ENCODE measurements at regions not wholly inside any gene's neighbourhood (a gene's known extent, or its start where the extent isn't known, plus 50 kb on each side); places are given as distances from the start of the nearest gene placed in this dataset.

GRCh38 chr4:171636606-171637005 lies 176.6 kb upstream of the GALNTL6 start:
- DNase-seq (ENCODE audit: low spot score): no peak

DNA sequence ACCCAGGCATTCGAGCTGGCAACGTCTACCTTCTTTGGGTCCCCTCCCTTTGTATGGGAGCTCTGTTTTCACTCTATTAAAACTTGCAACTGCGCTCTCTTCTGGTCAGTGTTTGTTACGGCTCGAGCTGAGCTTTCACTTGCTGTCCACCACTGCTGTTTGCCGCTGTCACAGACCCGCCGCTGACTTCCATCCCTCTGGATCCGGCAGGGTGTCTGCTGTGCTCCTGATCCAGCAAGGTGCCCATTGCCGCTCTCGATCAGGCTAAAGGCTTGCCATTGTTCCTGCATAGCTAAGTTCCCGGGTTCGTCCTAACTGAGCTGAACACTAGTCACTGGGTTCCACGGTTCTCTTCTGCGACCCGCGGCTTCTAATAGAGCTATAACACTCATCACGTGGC lies 183.5 kb upstream of the GALNTL6 start:
- DNase-seq (ENCODE audit: low spot score): no peak

DNA sequence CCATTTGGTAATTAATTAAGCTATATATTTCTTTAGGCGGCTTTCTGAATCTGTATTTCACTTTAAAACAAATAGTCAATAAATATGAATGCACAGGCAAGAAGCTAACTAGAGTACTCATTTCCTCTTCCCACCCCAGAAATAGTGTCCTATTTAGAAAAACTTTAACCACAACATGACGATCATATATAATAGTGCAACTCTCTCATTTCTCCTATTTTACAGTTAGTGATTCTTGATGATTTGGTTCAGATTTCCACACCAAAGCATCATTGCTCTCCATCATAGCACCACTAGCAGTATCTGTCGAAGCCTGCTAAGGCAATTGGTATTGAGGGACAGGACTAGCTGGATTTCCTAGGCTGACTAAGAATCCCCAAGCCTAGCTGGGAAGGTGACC lies 184.0 kb upstream of the GALNTL6 start:
- DNase-seq (ENCODE audit: low spot score): no peak

DNA sequence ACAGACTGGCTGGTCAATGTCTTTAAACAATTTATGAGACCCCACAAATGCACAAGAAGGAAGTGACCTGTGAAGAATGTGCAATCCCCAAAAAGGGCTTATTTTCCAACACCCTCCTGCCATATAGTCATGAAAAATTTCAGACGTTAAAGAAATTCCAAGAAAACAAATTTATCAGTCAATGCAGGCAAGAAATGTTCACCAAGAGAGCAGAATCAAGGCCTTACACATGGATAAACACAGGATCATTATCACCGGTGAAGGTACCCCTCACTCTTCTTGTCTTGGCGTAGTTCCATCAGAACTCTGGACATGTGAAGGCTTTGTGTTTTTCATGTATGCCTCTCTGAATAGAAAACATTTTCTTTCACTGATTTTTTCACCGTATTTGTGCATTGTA lies 186.7 kb upstream of the GALNTL6 start:
- DNase-seq (ENCODE audit: low spot score): no peak

DNA sequence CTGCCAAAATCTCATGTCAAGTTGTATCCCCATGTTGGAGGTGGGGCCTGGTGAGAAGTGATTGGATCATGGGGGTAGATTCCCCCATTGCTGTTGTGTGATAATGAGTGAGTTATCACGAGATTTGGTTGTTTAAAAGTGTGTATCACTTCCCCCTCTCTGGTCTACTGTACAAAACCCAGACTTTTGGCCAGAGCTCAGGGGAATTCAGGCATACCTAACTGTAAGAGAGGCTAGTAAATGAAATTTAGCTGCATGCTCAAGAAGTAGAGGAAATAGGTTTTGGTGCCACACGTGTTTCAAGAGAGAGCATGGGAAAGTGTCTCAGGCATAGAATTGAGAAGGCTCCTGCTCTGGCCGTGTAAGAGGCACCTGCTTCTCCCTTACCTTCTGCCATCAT lies 190.5 kb upstream of the GALNTL6 start:
- no peak for DNase-seq (ENCODE audit: low spot score)

GRCh38 chr4:171621646-171622045 lies 191.6 kb upstream of the GALNTL6 start:
- no peak for DNase-seq (ENCODE audit: low spot score)

- DNase-seq (ENCODE audit: low spot score): no peak
Measured at GRCh38 chr4:171612907-171613306, 200.3 kb upstream of the GALNTL6 start.

GRCh38 chr4:171602638-171603355 lies 210.4 kb upstream of the GALNTL6 start:
- DNase-seq (ENCODE audit: low spot score): no peak

DNA sequence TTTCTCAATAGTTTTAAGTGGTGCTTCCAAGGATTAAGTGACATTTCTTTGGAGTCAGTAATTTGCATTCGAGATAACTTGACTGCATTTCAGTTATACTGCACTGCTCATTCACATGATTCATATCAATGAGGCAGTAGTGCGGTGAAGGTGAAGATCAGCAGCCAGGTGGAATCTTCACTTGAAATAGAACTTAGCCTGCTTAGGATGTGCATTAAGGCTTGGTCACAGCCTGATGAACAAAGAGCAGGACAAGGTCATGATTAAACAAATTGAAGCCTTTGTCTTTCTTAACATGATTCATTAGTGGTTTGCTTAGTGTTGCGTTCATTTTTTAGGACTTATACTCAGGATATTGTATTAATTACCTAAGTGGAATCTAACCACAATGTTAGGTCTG lies 212.1 kb upstream of the GALNTL6 start:
- DNase-seq (ENCODE audit: low spot score): no peak

DNA sequence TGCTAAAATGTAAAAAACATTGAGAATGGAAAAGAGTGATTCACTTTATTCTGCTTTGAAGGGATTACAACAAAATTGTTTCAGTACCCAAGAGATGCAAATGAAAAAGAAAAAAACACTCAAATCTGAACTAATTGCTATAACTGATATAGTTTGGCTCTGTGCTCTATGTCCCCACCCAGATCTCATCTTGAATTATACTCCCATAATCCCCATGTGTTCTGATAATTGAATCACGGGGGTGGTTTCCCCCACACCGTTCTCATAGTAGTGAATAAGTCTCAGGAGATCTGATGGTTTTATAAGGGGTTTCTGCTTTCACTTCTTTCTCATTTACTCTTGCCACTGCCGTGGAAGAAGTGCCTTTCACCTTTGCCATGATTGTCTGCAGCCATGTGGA lies 213.6 kb upstream of the GALNTL6 start:
- no peak for DNase-seq (ENCODE audit: low spot score)

- no peak for DNase-seq (ENCODE audit: low spot score)
Measured at GRCh38 chr4:171594293-171594692, 218.9 kb upstream of the GALNTL6 start.

DNA sequence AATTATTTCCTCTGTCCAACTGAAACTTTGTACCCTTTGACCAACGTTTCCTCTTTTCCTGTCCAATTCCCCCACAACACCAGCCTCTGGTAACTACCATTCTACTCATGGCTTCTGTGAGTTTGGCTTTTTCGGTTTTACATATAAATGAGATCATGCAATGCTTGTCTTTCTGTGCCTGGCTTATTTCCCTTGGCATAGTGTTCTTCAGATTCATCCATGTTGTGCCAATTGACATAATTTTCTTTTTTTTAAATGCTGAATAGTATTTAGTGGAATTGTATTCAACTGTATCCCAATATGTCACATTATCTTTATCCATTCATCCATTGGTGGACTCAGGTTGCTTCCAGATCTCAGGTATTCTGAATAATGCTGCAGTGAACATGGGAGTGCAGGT lies 222.5 kb upstream of the GALNTL6 start:
- no peak for DNase-seq (ENCODE audit: low spot score)

GRCh38 chr4:171588764-171589163 lies 224.4 kb upstream of the GALNTL6 start:
- peak; percentile 26 for DNase-seq (ENCODE audit: low spot score)

- DNase-seq (ENCODE audit: low spot score): peak; percentile 23
Measured at GRCh38 chr4:171588051-171588545, 225.1 kb upstream of the GALNTL6 start.

DNA sequence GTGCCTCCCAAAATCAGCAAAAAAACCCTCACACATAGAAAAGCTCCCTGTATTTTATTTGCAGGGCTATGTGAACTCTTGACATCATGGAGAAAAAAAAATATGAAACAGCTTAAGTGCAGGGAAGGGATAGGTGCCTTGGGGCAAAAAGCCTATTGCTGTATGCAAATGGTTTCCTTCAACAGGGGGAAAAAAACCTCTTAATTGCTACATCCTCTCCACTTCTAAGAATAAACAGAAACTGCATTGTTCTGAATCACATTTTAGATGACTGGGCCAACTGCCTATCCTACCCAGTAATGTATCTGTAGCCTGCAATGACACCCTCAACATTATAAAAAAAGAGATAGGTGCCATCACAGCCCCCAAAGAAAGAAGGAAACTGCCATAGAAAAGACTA lies 229.4 kb upstream of the GALNTL6 start:
- DNase-seq (ENCODE audit: low spot score): peak; percentile 55

DNA sequence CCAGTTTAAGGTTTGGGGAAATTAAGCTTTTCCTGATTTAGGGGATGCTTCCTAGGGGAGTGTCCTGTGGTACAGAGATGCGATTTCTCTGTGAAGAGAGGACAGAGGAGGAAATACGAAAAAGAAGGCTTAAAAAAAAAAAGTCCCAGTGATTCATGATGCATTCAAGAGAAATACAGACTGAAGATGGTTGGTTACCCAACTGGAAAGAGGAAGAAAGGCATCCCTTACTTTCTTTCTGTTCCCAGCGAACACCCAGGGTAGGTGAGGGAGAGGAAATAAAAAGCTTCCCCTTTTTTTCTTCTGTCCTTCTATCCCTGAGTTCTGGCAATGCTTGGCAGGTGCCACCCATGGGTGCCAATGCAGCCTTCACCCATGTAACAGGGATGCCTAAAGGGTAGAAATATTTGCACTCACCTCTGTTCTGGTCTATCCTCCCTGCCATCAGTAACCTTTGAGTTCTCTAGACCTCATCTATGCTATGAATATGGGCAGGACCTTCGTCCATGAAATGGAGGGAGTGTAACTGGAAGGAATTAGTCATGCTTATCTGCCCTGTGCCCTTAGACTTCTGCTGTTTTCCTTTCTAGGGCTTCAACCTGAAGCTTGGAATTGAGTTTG lies 230.1 kb upstream of the GALNTL6 start:
- no peak for DNase-seq (ENCODE audit: low spot score)

DNA sequence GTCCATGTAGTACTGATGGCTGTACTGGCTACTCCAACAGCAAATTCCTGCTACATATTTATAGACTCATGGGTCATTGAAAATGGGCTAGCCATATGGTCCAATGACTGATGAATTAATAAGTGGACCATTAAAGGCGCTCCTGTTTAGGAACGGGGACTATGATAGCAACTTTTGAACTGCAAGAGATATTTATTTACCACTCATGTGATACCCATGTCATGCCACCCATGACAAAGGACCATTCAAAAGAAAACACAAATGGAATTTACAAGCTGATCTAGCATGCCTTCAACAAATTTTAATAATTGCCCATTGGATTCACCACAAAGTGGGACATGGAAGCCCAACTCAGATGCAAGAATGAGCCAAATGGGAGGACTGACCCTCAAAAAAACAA lies 240.0 kb upstream of the GALNTL6 start:
- DNase-seq (ENCODE audit: low spot score): peak; percentile 44

DNA sequence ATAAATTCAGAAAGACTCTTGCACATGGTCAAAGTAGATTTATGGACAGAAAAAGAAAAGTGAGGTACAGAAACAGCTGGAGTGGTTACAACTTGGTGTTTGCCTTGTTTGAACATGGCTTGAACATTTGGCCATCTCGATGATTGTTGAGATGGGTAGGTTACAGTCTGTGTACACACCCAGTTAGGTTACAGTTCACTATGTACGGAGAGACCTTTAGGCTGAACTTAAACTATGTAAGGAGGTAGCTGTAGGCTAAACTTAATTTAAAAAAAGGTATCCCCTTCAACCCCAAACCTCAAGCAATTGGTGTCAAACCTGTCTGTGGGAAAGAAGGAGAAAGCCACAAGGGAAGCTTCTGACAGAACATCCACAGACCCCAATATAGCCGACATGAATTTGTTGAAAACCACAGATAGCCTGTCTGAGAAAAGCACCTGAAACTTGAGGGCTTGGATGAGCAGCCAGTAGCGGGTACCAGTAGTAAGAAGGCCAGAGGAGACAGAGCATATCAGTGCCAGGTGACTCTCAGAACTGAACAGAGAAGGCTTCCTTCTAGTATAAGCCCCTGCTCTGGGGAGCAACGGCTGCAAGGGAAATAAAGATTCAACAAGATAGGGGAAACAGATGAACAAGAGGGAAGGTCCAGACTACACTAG lies 247.9 kb upstream of the GALNTL6 start:
- no peak for DNase-seq (ENCODE audit: low spot score)

- no peak for DNase-seq (ENCODE audit: low spot score)
Measured at GRCh38 chr4:171561419-171561818, 251.8 kb upstream of the GALNTL6 start.

DNA sequence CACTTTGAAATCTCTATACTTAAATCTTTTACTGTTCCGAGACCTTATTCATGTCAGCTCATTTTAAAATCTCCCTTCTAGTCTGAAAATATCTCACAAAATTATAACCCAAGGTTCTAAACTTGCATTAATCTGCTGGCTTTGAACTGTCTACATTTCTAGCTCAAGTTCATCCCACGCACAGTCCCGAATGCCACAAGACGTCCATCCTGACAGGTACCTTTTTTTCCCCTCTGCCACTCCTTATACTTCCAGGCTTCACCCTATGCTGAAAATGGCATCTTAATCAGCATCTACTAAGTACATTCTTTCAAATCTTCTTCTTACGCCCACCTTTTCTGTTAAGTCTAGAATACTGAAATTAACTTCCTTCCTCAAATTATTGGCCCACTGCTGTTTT lies 259.2 kb upstream of the GALNTL6 start:
- DNase-seq (ENCODE audit: low spot score): no peak

DNA sequence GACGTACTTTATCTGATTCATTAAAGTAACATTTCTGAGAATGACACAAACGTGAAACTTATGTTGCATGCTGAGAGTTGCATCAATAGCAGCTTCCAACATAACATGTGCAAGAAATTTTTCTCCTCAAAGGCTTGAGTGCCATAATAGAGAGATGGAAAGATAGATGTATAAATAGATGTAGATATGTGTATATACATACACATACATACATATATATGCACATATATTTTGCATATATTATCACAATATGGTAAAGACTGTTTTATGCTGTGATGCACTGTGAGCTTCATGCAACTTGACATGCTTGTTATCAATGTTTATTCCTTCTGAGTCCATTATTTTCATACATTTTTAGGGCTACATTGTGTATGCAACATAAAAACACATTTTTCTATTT lies 270.6 kb upstream of the GALNTL6 start:
- DNase-seq (ENCODE audit: low spot score): no peak

- DNase-seq (ENCODE audit: low spot score): no peak
Measured at GRCh38 chr4:171538601-171539100, 274.6 kb upstream of the GALNTL6 start.

DNA sequence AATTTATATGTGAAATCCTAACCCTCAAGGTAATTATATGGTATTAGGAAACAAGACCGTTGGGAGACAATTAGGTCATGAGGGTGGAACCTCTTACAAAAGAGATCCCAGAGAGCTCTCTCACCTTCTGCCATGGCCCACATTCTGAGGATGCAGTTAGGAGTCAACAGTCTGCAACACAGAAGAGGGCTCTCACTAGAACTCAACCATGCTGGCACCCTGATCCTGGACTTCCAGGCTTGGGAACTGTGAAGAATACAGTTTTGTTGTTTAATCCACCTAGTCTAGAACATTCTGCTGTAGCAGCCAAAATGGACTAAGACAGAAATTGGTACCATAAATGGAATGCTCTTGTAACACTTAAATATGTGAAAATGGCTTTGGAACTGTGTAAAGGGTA lies 278.8 kb upstream of the GALNTL6 start:
- no peak for DNase-seq (ENCODE audit: low spot score)

Measured in COLO829 (cell line).